C4-2B (cell line): ENCODE measurements at regions not wholly inside any gene's neighbourhood (a gene's known extent, or its start where the extent isn't known, plus 50 kb on each side); places are given as distances from the start of the nearest gene placed in this dataset.

Source experiments
- CTCF ChIP-seq: fragments of 450-650 bp; conservative IDR thresholded peaks from 2 replicates; pipeline ENCODE4 v1.5.1; 2017; ENCODE audit warnings: mild to moderate bottlenecking
- ZFX ChIP-seq: fragments of 450-650 bp; IDR thresholded peaks from 2 replicates; pipeline ENCODE4 v1.6.1; 2017

- no peak for TF ChIP-seq CTCF
- TF ChIP-seq ZFX = no peak
Measured at GRCh38 chr17:65393514-65393913, 167.9 kb downstream of the AXIN2 start.
